Mammary epithelial cell (primary cell): ENCODE measurements at regions not wholly inside any gene's neighbourhood (a gene's known extent, or its start where the extent isn't known, plus 50 kb on each side); places are given as distances from the start of the nearest gene placed in this dataset.

Experiments used
- CTCF ChIP-seq, 2 donors: IDR thresholded peaks in 1 of 2; conservative IDR thresholded peaks in 1 of 2; 2 replicates each; pipeline ENCODE4 v1.5.1; 2011 to 2012; ENCODE audit warnings: inconsistent platforms in 2 of 2, low read length in 2 of 2, mild to moderate bottlenecking in 2 of 2, control low read depth in 1 of 2, low read depth in 1 of 2; ENCODE audit not compliant: insufficient read depth in 1 of 2; ENCODE audit errors: extremely low read depth in 1 of 2
- EZH2 ChIP-seq: IDR thresholded peaks from 2 replicates; pipeline ENCODE4 v1.6.1; 2012; ENCODE audit warnings: low read length, inconsistent platforms, borderline replicate concordance

DNA sequence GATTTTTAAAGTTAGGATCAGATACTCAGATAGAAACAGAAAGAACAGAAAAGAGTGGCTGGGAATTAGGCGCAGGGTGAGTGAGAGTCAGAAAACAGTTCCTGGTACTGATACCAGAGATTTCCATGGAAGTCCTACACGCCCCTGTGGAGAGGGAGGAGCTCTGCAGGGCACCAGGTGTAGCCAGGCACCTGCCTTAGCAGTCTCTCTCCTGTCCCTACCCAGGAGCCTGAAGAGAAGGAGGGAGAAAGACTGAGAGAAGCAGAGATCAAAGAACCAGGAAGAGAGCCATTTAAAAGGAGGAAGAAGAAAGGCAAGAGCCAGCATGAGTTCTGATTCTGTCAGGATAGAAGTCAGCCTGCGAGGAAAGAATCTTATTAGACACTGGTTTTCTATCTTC lies 65.0 kb downstream of the CBLN1 start:
- TF ChIP-seq CTCF (conservative IDR thresholded peaks at IDR 0.05 in 1 of 2, IDR thresholded peaks at IDR 0.05 in 1 of 2; ENCODE audit: extremely low read depth in 1 of 2, insufficient read depth in 1 of 2, low read depth in 1 of 2, low read length in 2 of 2) (no peak), EZH2 (no peak)
